H9 (cell line): ENCODE measurements at regions not wholly inside any gene's neighbourhood (a gene's known extent, or its start where the extent isn't known, plus 50 kb on each side); places are given as distances from the start of the nearest gene placed in this dataset.

Experiments
- DNase-seq: peaks from one replicate; pipeline ENCODE4 v3.0.0-alpha.2; 2017
- H2AFZ ChIP-seq: one replicate; pipeline ENCODE4 v1.6.1; 2013; ENCODE audit warnings: mild to moderate bottlenecking, low read length, control low read depth, moderate library complexity
- H2AK5ac ChIP-seq: 2 replicates; pipeline ENCODE4 v1.6.1; 2013; ENCODE audit warnings: low read length, control low read depth, mixed read lengths; ENCODE audit not compliant: insufficient read length
- H2BK120ac ChIP-seq: one replicate; pipeline ENCODE4 v1.6.1; 2013; ENCODE audit warnings: low read depth, mild to moderate bottlenecking, low read length, control low read depth, inconsistent platforms; ENCODE audit not compliant: poor library complexity, severe bottlenecking
- H2BK12ac ChIP-seq: 2 replicates; pipeline ENCODE4 v1.6.1; 2013; ENCODE audit warnings: low read length, control low read depth, mixed read lengths, low read depth; ENCODE audit not compliant: insufficient read length
- H2BK15ac ChIP-seq: 2 replicates; pipeline ENCODE4 v1.6.1; 2013; ENCODE audit warnings: low read depth, low read length, control low read depth
- H2BK20ac ChIP-seq: one replicate; pipeline ENCODE4 v1.6.1; 2013; ENCODE audit warnings: low read depth, mild to moderate bottlenecking, low read length, control low read depth, inconsistent platforms; ENCODE audit not compliant: poor library complexity, severe bottlenecking
- H2BK5ac ChIP-seq: 2 replicates; pipeline ENCODE4 v1.6.1; 2013; ENCODE audit warnings: low read length, control low read depth, mixed read lengths; ENCODE audit not compliant: insufficient read length
- H3K14ac ChIP-seq: 2 replicates; pipeline ENCODE4 v1.6.1; 2013; ENCODE audit warnings: low read length, control low read depth; ENCODE audit not compliant: insufficient read depth
- H3K18ac ChIP-seq: 2 replicates; pipeline ENCODE4 v1.6.1; 2013; ENCODE audit warnings: low read depth, mild to moderate bottlenecking, mixed read lengths, low read length, control low read depth; ENCODE audit not compliant: insufficient read length
- H3K23ac ChIP-seq: 2 replicates; pipeline ENCODE4 v1.6.1; 2013; ENCODE audit warnings: low read length, control low read depth, mixed read lengths, low read depth; ENCODE audit not compliant: insufficient read length
- H3K23me2 ChIP-seq: 2 replicates; pipeline ENCODE4 v1.6.1; 2013; ENCODE audit warnings: low read depth, mild to moderate bottlenecking, mixed read lengths, low read length, control low read depth; ENCODE audit not compliant: insufficient read length, poor library complexity, severe bottlenecking
- H3K27ac ChIP-seq: 2 replicates; pipeline ENCODE4 v1.5.1; 2013; ENCODE audit warnings: low read length, control low read depth, mixed read lengths, low read depth; ENCODE audit not compliant: insufficient read length
- H3K27me3 ChIP-seq: 2 replicates; pipeline ENCODE4 v1.6.1; 2013; ENCODE audit warnings: low read length, control low read depth, inconsistent platforms; ENCODE audit not compliant: insufficient read depth
- H3K4ac ChIP-seq: 2 replicates; pipeline ENCODE4 v1.6.1; 2013; ENCODE audit warnings: low read depth, mild to moderate bottlenecking, control low read depth, inconsistent platforms, low read length, moderate library complexity
- H3K4me1 ChIP-seq: 2 replicates; pipeline ENCODE4 v1.6.1; 2013; ENCODE audit warnings: low read length, control low read depth, inconsistent platforms; ENCODE audit not compliant: insufficient read depth
- H3K4me2 ChIP-seq: 2 replicates; pipeline ENCODE4 v1.6.1; 2013; ENCODE audit warnings: low read length, control low read depth, mixed read lengths; ENCODE audit not compliant: insufficient read length, insufficient read depth
- H3K56ac ChIP-seq: 2 replicates; pipeline ENCODE4 v1.6.1; 2013; ENCODE audit warnings: low read depth, mild to moderate bottlenecking, mixed read lengths, low read length, control low read depth; ENCODE audit not compliant: insufficient read length
- H3K79me1 ChIP-seq: 2 replicates; pipeline ENCODE4 v1.6.1; 2013; ENCODE audit warnings: low read depth, mild to moderate bottlenecking, moderate library complexity, low read length, control low read depth, inconsistent platforms; ENCODE audit not compliant: insufficient read depth, poor library complexity, severe bottlenecking
- H3K79me2 ChIP-seq: 2 replicates; pipeline ENCODE4 v1.6.1; 2013; ENCODE audit warnings: low read length, control low read depth, inconsistent platforms; ENCODE audit not compliant: insufficient read depth
- H3K9ac ChIP-seq: 2 replicates; pipeline ENCODE4 v1.6.1; 2013; ENCODE audit warnings: low read length, control low read depth, mixed read lengths; ENCODE audit not compliant: insufficient read length; ENCODE audit errors: extremely low read depth
- H3K9me3 ChIP-seq: one replicate; pipeline ENCODE4 v1.6.1; 2013; ENCODE audit warnings: low read depth, low read length, inconsistent platforms; ENCODE audit not compliant: control insufficient read depth
- H3T11ph ChIP-seq: one replicate; pipeline ENCODE4 v1.6.1; 2013; ENCODE audit warnings: mild to moderate bottlenecking, low read length, control low read depth, inconsistent platforms
- H4K20me1 ChIP-seq: one replicate; pipeline ENCODE4 v1.6.1; 2013; ENCODE audit not compliant: control insufficient read depth, insufficient read length, insufficient read depth
- H4K5ac ChIP-seq: 2 replicates; pipeline ENCODE4 v1.6.1; 2013; ENCODE audit warnings: low read depth, mild to moderate bottlenecking, mixed read lengths, low read length, control low read depth; ENCODE audit not compliant: insufficient read length
- H4K8ac ChIP-seq: replicated peaks from 2 replicates; pipeline ENCODE4 v1.6.1; 2013; ENCODE audit warnings: low read length, control low read depth, mixed read lengths, low read depth; ENCODE audit not compliant: insufficient read length
- H4K91ac ChIP-seq: 2 replicates; pipeline ENCODE4 v1.6.1; 2013; ENCODE audit warnings: low read depth, mild to moderate bottlenecking, moderate library complexity, mixed read lengths, low read length, control low read depth; ENCODE audit not compliant: insufficient read length
- H3K27ac Mint-ChIP-seq, 3 experiments: 2 replicates in 2 of 3; 3 replicates in 1 of 3; pipeline ENCODE4 v1.8.0; 2020 to 2021; ENCODE audit warnings: mixed read lengths in 3 of 3, mild to moderate bottlenecking in 1 of 3, moderate library complexity in 1 of 3
- H3K27me3 Mint-ChIP-seq: 2 replicates; pipeline ENCODE4 v1.8.0; 2021; ENCODE audit warnings: low read depth, mild to moderate bottlenecking, moderate library complexity, mixed read lengths
- H3K36me3 Mint-ChIP-seq, 3 experiments: 2 replicates in 2 of 3; 3 replicates in 1 of 3; pipeline ENCODE4 v1.8.0; 2020 to 2021; ENCODE audit warnings: low read depth in 3 of 3, mixed read lengths in 3 of 3; ENCODE audit not compliant: insufficient read depth in 1 of 3
- H3K4me1 Mint-ChIP-seq, 2 experiments: 2 replicates each; pipeline ENCODE4 v1.8.0; 2020; ENCODE audit warnings: mixed read lengths in 2 of 2
- H3K4me3 Mint-ChIP-seq, 2 experiments: 2 replicates in 1 of 2; 3 replicates in 1 of 2; pipeline ENCODE4 v1.8.0; 2020 to 2021; ENCODE audit warnings: mild to moderate bottlenecking in 2 of 2, mixed read lengths in 2 of 2, moderate library complexity in 1 of 2
- H3K9me3 Mint-ChIP-seq, 2 experiments: 2 replicates in 1 of 2; 3 replicates in 1 of 2; pipeline ENCODE4 v1.8.0; 2020; ENCODE audit warnings: mild to moderate bottlenecking in 2 of 2, mixed read lengths in 2 of 2, moderate library complexity in 1 of 2
- WGBS: extraction: QIAGEN DNeasy Blood & Tissue Kit; methylation state at CpG from one replicate; pipeline ENCODE4 v1.1.7; 2013; ENCODE audit warnings: missing lambda C conversion rate, low lambda C conversion rate, mixed read lengths; ENCODE audit not compliant: insufficient read length; ENCODE audit errors: extremely low coverage; 5-methylcytosine and 5-hydroxymethylcytosine counted together
- TF ChIP-seq, protein P1 (sequence below): fragments of 200-600 bp; sonication (generic); conservative IDR thresholded peaks from 3 replicates; pipeline ENCODE4 v1.8.0; 2021; ENCODE audit warnings: antibody characterized with exemption, mild to moderate bottlenecking

DNA sequence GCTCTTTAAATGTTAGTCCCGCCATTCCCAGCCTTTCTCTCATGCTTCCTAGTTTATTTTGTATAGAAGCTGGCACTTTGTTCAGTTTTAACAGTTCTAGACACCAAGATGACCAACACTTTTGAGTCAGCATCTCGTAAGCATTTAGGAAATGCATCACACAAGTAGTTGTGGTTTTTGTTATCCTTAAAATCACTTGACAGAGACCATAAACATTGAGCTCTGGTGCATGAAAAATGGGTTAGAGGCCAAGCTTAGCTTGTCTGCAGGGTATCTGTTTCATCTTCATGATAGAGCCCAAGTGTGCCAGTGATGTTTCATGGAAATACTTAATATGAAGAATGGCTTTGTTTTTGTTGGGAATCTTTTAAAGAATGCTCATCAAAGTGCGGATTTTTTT lies 159.7 kb downstream of the DISP1 start:
- Histone ChIP-seq H3K14ac (no peak overlapping the region), H3K79me2 (no peaks in the 10 kb centered on the region), H2BK5ac (no peak overlapping the region), H3K9ac (no peak overlapping the region), H2BK20ac (no peak overlapping the region), H3K18ac (no peak overlapping the region), H3K9me3 (no peaks in the 10 kb centered on the region), H2BK120ac (no peak overlapping the region), H3T11ph (no peak overlapping the region), H3K23ac (no peak overlapping the region), H2BK15ac (no peak overlapping the region), H3K79me1 (no peaks in the 10 kb centered on the region), H4K8ac (no peak overlapping the region), H4K5ac (no peak overlapping the region), H3K27me3 (no peaks in the 10 kb centered on the region), H3K56ac (no peak overlapping the region), H2AFZ (no peak overlapping the region), H3K4ac (no peak overlapping the region), H3K4me1 (no peaks in the 10 kb centered on the region), H3K23me2 (no peaks in the 10 kb centered on the region), H3K4me2 (no peak overlapping the region), H2AK5ac (no peak overlapping the region), H2BK12ac (no peak overlapping the region), H3K27ac (no peak overlapping the region), H4K20me1 (no peaks in the 10 kb centered on the region), H4K91ac (no peak overlapping the region)
- Mint-ChIP-seq H3K4me3 (no peak overlapping the region), H3K4me1 (peaks cover 0 to 7% of the 10 kb centered on the region in 2 experiments; a peak in 1 of 4 replicates), H3K36me3 (peaks cover 2 to 5% (median 2%) of the 10 kb centered on the region in 3 experiments; a peak in 2 of 7 replicates), H3K9me3 (peaks cover 3 to 6% of the 10 kb centered on the region in 2 experiments; a peak in 3 of 5 replicates), H3K27me3 (no peaks in the 10 kb centered on the region), H3K27ac (no peak overlapping the region)
- no peak for DNase-seq
- no CpG with 5 or more reads among the region's 3 CpGs for WGBS
- TF ChIP-seq, protein P1, sequence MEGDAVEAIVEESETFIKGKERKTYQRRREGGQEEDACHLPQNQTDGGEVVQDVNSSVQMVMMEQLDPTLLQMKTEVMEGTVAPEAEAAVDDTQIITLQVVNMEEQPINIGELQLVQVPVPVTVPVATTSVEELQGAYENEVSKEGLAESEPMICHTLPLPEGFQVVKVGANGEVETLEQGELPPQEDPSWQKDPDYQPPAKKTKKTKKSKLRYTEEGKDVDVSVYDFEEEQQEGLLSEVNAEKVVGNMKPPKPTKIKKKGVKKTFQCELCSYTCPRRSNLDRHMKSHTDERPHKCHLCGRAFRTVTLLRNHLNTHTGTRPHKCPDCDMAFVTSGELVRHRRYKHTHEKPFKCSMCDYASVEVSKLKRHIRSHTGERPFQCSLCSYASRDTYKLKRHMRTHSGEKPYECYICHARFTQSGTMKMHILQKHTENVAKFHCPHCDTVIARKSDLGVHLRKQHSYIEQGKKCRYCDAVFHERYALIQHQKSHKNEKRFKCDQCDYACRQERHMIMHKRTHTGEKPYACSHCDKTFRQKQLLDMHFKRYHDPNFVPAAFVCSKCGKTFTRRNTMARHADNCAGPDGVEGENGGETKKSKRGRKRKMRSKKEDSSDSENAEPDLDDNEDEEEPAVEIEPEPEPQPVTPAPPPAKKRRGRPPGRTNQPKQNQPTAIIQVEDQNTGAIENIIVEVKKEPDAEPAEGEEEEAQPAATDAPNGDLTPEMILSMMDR, result no peak
